GM21737 (cell line): ENCODE measurements at regions not wholly inside any gene's neighbourhood (a gene's known extent, or its start where the extent isn't known, plus 50 kb on each side); places are given as distances from the start of the nearest gene placed in this dataset.
"Not testable (repeated sequence)": the region's sequence is repeated elsewhere in the genome, so short reads cannot be mapped to it uniquely, and the experiment has no call there.

ENCODE experiments used
- ATAC-seq: cut with Tn5 transposase; IDR thresholded peaks from one replicate; pipeline ENCODE4 v1.9.1; 2021; ENCODE audit warnings: mild to moderate bottlenecking, moderate library complexity; ENCODE audit not compliant: unreplicated experiment

DNA sequence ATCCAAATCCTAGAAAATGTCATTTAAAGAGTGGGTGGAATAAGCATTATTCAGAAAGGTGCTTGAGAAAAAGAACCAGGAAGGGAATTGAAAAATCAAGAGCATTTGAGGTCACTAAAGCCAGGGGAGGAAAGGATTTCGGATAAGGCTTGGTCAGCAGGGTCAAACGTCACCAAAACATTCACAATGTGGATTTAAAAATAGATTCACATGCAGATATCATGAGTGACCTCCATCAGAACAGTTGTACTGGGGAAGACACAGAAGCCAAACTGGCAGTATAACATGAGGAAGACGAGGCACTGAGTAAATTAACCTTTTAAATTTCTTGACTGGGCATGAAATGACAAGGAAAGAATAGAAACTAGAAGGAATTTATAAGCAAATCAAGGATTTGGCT is 175.1 kb upstream of the CCDC196 start:
- no peak for ATAC-seq

DNA sequence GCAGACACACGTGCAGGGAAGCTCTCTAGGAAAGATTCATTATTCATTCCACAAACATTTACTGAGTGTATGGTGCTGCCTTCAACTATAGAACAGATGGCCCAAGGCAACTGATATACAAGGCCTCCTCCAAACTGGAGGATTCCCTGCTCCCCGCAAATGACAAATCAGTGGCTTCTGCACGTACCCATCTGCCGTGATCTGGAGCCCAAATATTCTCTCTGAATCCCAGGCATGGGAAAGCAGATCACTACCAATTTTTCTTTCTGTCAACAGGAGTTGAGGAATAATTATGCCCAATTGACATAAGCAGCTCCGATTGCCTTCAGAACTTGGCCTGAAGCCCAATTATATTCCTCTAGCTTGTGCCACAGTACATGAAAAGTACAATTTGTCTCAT is 174.2 kb upstream of the CCDC196 start:
- no peak for ATAC-seq

DNA sequence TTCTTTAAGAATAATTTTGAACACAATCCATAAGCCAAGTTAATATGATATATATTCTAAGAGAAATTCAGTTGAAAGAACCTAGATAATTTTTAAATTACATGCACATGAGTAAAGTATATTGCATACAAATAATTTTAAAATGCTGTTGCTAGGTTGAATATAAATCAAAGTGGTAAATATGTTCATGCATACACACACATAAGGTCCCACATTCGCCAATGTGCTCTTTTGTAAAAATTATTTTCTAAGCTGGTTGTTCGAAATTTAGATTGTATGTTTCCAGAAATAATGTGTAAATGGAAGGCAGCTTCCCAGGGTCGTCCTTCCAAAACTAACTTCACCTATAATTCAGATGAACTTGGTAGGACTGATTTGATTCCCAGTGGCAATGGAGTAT is 173.7 kb upstream of the CCDC196 start:
- no peak for ATAC-seq

DNA sequence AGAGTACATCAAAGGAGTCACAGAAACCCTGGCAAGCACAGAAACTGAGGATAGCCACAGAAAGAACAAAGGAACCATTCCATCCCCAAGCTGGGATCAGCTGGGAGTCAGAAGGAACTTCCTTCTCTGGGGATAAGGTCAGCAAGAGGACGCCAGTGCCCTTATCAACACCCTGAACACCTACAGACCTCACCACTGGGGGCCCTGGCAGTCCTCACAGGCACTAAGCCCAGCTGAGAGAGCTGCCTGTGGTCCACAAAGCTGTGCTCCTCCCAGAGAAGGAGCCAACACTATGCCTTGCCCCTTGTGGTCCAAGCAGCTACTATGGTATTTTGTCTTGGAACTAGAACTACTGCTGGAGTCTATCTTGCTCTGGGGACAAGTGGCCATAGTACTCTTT is 171.1 kb upstream of the CCDC196 start:
- no peak for ATAC-seq

DNA sequence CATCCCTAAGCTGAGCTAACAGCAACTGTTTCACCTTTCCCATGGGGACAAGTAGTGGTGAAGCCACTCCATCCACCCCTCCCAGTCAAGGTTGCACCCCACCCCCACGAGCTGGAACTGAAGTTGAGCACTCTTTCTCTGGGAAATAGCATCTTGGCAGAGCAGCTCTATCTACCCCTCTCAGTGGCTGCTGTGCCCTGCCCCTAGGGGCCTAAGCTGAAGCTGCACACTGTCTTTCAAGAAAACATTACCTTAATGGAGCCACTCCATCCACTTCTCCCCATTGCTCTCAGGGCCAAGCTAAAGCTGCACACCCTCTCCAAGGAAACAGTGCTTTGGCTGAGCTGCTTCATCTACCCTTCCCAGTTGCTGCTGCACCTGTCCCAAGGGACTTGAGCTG is 170.6 kb upstream of the CCDC196 start:
- ATAC-seq = no peak

DNA sequence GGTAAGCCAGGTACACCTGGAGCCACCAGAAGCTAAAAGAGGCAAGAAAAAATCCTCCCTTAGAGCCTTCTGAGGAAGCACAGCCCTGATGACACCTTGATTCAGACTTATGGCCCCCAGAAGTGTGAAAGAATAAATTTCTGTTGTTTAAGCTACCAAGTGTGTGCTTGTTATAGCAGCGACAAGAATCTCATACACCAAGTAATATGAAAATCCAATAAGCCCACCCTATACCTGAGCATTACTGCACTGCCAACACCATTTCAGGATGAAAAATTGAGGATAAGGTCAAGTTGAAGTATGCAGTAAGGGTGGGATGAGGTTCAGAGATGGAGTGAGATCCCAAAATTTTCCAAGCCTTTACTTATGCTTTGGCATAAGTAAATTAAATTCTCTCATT is 163.6 kb upstream of the CCDC196 start:
- no peak for ATAC-seq

DNA sequence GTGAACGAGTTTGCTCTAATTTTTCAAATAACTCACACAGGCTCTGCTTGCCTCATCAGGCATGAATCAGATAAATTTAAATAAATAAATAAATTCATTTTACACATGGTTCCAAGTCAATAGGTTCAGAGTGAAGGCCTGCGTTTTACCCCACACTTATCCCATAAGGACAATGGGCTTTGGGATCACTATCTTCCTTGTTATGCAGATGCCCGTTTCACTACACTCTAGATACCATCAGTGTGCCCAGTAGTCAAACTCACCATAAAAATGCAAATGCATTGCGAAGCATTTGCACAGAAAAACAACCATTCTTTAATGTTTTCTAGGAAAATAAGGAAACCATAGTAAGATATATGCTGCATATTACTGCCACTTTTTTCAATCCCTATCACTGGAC is 155.9 kb upstream of the CCDC196 start:
- no peak for ATAC-seq

DNA sequence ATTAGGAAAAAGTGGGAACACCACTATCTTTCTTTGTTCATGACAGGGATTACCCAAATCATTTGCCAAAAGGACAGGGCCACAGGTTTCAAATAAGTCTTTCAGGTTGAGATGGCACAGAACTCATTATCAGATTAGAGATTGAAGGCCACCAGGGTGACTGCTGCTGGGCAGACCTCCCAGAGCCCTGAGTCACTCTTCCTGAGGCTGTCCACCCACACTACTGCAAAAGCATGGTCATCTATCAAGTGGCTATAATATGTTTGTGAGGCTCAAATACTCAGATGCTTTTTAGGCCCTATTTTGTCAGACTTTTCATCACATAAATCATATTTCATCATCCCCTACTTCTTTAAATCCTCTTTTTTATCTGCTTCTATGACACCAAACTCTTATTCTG is 155.3 kb upstream of the CCDC196 start:
- no peak for ATAC-seq

DNA sequence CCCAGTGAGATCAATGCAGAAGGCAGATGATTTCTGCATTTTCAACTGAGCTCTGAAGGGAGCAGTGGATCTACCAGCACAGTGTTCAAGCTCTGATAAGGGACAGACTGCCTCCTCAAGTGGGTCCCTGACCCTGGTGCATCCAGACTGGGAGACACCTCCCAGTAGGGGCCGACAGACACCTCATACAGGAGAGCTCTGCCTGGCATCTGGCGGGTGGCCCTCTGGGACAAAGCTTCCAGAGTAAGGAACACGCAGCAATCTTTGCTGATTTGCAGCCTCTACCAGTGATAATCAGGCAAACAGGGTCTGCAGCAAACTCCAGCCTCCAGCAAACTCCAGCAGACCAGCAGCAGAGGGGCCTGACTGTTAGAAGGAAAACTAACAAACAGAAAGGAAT is 152.9 kb upstream of the CCDC196 start:
- ATAC-seq = not testable (repeated sequence)

DNA sequence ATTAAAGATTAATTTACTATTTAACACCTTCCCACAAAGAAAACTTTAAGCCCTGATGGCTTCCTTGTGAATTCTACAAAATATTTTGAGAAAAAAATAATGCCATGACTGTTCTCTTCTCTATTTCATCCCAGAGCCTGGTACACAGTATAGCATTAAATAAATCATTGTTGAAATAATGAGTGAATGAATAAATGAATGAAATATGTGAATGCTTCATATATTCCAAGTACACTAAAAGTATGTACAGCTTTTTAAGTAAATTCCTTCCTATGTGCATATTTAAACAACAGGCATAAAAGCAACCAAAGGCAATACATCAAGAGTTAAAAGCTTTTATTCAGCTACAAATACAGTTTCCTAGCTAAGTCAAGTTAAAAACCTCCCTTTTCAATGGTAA is 144.9 kb upstream of the CCDC196 start:
- ATAC-seq = no peak

DNA sequence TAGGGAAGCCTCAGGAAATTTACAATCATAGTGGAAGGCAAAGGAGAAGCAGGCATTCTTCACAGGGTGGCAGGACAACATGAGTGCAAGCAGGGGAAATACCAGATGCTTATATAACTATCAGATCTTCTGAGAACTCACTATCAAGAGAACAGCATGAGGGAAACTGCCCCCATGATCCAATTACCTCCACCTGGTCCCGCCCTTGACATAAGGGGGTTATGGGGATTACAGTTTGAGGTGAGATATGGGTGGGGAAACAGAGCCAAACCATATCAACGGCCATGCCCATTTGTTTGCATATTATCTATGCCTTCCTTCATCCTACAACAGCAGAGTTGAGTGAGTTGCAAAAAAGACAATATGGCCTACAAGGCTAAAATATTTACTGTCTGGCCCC is 140.2 kb upstream of the CCDC196 start:
- no peak for ATAC-seq

DNA sequence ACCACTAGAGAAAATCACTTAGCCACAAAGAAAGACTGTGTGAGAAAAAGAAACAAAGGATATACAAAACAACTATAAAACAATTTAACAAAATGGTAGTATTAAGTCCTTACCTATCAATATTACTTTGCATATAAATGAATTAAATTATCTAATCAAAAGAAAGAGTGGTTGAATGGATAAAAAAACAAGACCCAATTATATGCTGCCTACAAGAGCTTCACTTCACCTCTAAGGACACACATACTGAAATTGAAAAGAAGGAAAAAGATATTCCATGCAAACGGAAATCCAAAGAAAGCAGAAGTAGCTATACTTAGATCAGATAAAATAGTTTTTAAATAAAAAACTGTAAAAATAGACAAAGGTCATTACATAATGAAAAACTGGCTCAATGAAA is 134.9 kb upstream of the CCDC196 start:
- ATAC-seq = no peak

DNA sequence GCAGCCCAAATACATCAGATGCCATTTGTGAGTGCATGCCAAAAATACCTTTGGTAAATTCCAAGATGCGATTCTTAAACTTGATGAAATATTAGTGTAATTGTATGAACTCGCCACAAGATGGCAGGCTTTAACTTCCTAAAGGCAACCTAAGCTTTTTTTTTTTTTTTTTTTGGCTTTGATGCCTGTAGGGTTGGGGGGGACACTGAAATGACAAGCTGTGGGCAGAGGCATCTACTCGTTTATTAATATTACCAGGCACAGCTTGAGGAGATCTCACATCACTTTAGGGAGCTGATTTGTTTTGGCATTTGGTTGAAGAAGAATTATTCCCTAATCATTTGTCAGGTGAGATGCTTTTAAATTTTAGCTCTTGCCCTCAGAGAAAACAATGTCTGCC is 126.7 kb upstream of the CCDC196 start:
- no peak for ATAC-seq

DNA sequence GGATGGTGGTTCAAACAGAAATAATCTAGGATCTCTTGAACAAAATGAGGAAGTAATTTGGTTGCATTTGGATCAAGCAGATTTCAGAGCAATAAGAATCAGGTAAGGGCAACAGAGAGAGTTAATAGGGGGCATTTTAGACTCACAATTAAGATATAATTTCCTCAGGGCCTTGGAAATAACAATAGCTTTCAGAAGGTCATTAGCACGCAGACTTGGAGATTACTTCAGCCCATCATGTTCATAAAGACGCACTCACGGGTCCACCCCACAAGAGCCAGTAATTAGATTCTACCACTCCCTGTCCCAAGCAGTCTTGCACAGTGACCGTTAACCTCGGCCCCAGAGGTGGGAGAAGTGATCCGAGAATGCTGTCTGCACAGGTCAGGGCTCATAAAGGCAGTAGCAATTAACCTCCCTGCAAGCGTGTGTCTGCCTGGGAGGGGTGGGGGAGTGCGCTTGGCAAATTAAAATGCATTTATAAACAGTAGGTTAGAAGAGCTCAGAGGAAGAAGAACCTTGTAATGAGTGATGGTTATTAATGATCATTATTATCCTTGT is 125.7 kb upstream of the CCDC196 start:
- ATAC-seq = no peak

DNA sequence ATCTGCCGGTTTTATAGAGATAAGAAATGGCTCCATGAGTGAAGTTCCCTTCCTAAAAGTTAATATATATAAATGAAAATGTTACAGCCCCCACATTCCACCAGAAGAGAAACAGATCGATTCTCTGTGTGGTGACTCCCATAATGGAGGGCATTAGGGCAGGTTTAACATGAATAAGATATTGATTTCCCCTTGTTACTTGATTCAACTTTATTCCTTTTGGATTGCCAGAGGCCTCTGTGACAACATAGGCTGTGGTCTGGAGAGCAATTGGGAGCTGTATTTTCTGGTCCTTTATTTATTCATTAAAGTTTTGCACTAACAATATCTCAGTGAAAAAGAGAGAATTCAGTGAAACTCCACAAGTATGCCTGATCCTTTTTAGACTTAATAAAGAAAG is 125.2 kb upstream of the CCDC196 start:
- ATAC-seq = no peak

DNA sequence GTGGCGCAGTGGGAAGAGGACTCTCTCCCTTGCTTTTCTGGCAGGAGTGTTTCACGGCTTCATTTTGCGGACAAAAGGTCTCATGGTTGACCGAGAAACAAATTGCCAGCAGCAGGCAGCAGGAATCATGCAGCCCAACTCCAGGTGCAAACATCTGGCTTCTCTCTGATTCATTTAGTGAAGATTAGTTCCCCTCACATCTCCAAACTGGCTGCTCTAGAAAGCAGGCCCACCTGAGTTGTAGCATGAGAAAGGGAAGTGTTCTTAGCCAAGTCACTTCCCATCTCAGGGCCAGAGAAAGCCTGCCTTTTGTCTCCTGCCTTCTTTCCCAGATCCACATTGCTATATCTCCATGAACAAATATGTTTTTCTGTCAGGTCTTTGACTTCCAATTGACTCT is 120.8 kb upstream of the CCDC196 start:
- ATAC-seq = no peak

DNA sequence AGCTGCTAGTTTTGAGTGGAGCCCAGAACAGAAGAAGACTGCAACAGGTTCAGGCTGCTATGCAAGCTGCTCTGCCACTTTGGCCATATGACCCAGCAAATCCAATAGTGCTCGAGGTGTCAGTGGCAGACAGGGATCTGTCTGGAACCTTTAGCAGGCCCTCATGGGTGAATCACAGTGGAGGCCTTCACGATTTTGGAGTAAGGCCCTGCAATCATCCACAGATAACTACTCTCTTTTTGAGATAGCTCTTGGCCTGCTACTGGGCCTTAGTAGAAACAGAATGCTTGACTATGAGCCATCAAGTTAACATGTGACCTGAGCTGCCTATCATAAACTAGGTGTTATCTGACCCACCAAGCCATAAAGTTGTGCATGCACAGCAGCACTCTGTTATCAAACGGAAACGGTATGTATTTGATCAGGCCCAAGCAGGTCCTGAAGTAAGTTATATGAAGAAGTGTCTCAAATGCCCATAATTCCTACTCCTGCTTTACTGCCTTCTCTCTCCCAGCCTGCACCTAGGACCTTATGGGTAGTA is 116.9 kb upstream of the CCDC196 start:
- ATAC-seq = no peak

DNA sequence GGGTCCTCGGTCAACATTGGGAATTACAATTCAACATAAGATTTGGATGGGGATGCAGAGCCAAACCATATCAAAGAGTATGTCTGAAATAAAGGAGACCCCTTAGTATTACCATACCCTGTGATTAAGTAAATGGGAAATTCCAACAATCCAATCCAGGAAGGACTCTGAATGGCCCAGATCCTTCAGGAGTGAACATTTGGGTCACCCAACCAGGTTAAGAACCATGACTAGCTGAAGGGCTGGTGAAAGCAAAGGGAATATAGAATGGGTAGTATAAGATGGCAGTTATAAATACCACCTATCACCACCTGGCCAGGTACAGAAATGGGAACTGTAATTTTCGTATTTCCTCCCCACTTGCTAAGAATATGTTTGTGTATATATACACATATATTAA is 114.4 kb upstream of the CCDC196 start:
- ATAC-seq = no peak

DNA sequence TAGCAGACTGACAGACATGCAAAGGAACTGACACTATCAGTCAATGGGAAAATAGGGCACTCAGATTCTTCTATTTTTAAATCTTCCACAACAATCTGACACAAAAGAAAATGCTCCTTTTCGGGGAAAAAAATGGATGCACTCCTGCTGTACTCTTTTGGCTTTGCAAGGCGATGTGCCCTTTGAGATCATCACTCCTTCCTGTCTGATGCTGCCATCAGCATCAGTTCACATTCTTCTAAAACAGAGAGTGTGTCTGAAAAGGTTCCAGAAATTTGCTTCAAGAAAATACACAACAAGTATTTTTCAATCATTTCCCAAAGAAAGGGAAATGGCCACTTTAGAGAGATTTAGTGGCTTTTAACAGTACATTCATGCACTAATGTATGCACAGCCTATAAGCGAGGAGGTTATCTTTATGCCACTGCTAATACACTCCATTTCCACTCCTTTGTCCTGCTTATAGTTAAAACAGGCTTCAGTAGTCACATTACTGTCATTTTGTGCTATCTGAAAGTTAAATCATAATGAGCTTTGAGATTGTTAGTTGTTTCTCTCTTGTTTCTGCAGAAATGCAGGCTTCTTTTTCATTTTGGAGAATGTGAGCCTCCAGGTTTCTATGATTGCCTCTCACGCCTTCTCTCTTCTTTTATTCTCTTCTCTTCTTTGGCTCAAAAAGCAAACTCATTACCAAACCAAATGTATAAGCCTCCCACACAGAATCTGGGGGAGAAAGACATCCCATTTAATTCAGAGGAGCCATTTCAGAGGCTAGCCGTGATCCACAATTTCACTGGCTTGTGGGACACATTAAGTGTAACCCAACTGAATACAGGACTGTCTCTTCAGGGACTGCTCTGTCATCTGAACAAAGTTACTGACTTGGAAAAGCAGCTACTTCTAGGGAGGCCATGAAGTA is 110.9 kb upstream of the CCDC196 start:
- no peak for ATAC-seq

DNA sequence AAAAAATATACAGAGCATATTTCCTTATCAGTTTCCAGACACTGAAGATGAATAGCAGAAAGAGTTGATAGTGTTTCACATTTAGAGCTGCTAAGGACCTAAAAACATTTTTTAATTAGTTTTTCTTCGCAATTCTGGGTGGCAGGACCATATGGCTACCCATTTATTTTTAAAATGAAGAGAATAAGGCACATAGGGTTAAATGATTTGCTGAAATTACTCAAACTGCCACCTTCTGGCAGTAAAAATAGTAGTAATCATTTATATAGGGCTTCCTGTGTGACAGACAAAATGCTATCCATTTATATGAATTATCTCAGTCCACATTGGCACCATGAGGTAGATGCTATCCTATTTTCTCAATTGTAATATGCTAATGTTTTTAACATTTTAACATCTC is 108.6 kb upstream of the CCDC196 start:
- no peak for ATAC-seq

DNA sequence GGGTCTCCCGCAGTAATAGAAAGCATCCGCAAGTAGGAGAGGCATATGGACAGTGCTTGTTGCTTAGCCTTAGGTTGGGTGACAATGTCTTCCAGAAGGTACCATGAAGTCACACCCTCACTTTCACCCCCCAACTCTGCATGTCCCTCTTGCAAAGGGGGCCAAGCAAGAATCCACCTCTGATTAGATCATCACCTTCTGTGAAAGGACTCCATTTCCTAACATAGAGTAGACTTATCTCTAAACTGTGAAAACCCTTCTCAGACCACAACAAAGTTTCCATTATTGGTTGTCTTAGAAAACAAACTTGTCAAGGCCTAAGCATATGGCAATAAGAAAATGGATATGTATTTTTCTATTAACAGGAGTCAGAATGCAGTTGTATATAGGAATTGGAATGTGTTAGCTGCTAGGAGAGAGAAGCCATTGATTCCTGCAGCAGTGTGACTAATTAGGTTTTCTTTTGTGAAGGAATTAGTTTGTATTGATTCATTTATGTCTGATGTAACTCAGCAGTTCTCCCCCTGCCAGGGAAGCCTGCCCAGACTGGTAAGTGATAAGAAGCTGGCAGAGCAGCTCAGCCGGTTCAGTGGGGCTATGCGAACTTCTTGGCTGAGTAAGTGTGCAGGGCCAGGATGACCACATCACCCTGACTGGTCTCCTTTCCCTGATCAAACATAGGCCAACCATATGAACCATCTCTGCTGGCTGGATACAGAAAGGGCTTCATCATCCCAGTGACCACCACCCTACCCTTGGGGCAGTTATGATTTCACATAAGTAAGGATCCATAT is 107.3 kb upstream of the CCDC196 start:
- no peak for ATAC-seq

DNA sequence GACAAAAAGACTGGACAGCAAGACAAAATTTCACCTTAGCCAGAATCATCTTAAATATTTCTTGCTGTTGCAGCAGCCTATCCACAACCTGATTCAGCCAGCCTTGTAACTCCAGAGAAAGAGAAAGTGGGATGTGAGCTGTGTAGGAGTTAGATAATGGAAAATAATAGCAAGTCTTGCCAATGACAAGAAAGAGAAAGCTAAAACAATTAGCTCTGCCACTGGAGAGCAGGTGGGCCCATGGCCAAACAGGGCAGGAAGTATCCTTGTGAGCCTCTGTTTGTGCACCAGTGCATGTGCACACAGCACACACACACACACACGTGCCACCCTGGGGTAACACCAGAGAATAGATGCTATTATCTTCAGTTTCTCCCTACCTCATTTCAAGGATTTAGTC is 106.0 kb upstream of the CCDC196 start:
- no peak for ATAC-seq
